ENCODE measurements at regions not wholly inside any gene's neighbourhood (a gene's known extent, or its start where the extent isn't known, plus 50 kb on each side); places are given as distances from the start of the nearest gene placed in this dataset.

DNA sequence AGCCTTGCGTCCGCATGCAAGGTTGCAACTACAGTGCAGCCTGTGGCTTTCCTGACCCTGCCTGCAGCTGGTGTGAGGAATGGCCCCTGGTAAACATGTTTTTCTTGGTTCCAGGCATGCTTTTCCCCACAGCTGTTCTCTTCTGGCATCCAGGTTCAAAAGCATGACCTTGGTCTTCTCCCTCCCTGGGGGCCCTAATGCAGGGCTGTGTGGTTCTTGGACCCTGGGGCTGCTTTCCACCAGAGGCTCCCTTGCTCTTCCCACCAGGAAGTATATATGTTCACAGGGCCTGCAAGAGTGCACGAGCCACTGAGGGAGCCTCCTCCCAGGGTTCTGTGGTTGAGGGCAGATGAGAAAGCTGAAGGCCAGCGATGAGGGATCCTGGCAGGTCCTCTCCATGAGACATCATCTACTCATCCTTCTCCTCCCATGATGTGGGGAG is 125.9 kb downstream of the BCL2L11 start:
- no peaks in the 10 kb centered on the region for H3K36me3 ChIP-seq
- no peak overlapping the region for H3K27ac ChIP-seq
- H3K4me3 ChIP-seq: no peak overlapping the region
- intact Hi-C loops (cut with DNase I; ENCODE audit: low total_unique reads) (no loop called here), in situ Hi-C loops (cut with MboI; ENCODE audit: low pct_ligation_motif_present in 1 of 4, low pct_unique_long_range_greater_than_20kb in 1 of 4, low sequenced_read_pairs in 3 of 4) (no loop called here)
- H3K9me3 ChIP-seq: no peaks in the 10 kb centered on the region
- TF ChIP-seq EP300 (IDR thresholded peaks at IDR 0.05; ENCODE audit: low read depth) (no peak), POLR2A (IDR thresholded peaks at IDR 0.05) (no peak), POLR2AphosphoS5 (IDR thresholded peaks at IDR 0.05) (no peak)
- TF ChIP-seq, protein P1, sequence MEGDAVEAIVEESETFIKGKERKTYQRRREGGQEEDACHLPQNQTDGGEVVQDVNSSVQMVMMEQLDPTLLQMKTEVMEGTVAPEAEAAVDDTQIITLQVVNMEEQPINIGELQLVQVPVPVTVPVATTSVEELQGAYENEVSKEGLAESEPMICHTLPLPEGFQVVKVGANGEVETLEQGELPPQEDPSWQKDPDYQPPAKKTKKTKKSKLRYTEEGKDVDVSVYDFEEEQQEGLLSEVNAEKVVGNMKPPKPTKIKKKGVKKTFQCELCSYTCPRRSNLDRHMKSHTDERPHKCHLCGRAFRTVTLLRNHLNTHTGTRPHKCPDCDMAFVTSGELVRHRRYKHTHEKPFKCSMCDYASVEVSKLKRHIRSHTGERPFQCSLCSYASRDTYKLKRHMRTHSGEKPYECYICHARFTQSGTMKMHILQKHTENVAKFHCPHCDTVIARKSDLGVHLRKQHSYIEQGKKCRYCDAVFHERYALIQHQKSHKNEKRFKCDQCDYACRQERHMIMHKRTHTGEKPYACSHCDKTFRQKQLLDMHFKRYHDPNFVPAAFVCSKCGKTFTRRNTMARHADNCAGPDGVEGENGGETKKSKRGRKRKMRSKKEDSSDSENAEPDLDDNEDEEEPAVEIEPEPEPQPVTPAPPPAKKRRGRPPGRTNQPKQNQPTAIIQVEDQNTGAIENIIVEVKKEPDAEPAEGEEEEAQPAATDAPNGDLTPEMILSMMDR (IDR thresholded peaks at IDR 0.05): no peak
- H3K4me1 ChIP-seq: no peaks in the 10 kb centered on the region
- H3K27me3 ChIP-seq: no peaks in the 10 kb centered on the region
- 92% methylated on average over 4 of the region's 4 CpGs; no CpG with 5 or more reads in 1 of the 2 donors for WGBS, 2 donors (ENCODE audit: low coverage in 1 of 2)
- no peak for DNase-seq

DNA sequence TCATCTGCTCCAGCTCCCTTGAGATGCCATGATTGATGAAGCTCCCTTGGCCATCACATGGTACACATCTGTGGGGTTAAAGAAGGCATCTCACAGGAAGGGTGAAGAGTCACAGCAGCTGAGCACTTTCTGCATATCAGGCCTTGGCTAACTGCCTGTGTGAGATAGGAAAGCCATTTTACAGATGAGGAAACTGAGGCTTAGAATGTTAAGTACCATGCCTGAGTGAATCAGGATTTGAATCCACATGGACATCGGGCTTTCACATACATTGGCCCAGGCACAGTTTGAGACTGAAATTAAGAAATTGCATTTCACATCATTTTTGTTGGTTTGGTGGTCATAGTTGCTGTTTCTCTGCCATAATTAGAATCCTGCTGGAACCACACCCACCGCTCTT is 126.8 kb downstream of the BCL2L11 start:
- in situ Hi-C loops (cut with MboI; ENCODE audit: low pct_ligation_motif_present in 1 of 4, low pct_unique_long_range_greater_than_20kb in 1 of 4, low sequenced_read_pairs in 3 of 4) (no loop called here), intact Hi-C loops (cut with DNase I; ENCODE audit: low total_unique reads) (no loop called here)
- DNase-seq: no peak
- H3K4me3 ChIP-seq: no peak overlapping the region
- H3K27me3 ChIP-seq: no peaks in the 10 kb centered on the region
- TF ChIP-seq POLR2A (IDR thresholded peaks at IDR 0.05) (no peak), EP300 (IDR thresholded peaks at IDR 0.05; ENCODE audit: low read depth) (no peak), POLR2AphosphoS5 (IDR thresholded peaks at IDR 0.05) (no peak)
- TF ChIP-seq, protein P1 (IDR thresholded peaks at IDR 0.05): no peak
- no peaks in the 10 kb centered on the region for H3K9me3 ChIP-seq
- 92 to 97% methylated on average over 2 of the region's 2 CpGs for WGBS, 2 donors (ENCODE audit: low coverage in 1 of 2)
- no peaks in the 10 kb centered on the region for H3K36me3 ChIP-seq
- H3K27ac ChIP-seq: no peak overlapping the region
- H3K4me1 ChIP-seq: no peaks in the 10 kb centered on the region

DNA sequence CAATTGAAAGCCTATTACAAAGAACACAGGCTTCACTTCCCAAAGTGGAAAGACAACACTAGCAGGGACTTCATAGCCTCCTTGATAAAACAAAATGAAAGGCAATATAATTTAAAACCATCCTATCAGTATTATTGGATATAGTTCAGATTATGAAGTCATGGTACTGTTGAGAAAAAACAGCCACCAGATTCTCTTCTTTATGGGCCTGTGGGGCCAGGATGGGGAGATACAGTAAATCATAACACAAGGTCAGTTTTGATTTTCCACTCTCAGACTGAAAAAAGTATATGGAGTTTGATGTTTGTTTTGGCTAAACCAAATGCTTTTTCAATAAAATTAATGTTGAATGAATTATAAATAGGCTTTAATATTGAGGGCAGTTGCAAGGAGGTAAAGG is 129.1 kb downstream of the BCL2L11 start:
- in situ Hi-C loops (cut with MboI; ENCODE audit: low pct_ligation_motif_present in 1 of 4, low pct_unique_long_range_greater_than_20kb in 1 of 4, low sequenced_read_pairs in 3 of 4) (no loop called here), intact Hi-C loops (cut with DNase I; ENCODE audit: low total_unique reads) (no loop called here)
- Histone ChIP-seq H3K27me3 (no peaks in the 10 kb centered on the region), H3K9me3 (no peaks in the 10 kb centered on the region), H3K36me3 (no peaks in the 10 kb centered on the region), H3K4me3 (no peak overlapping the region), H3K4me1 (no peaks in the 10 kb centered on the region), H3K27ac (no peak overlapping the region)
- no peak for DNase-seq
- TF ChIP-seq POLR2AphosphoS5 (IDR thresholded peaks at IDR 0.05) (no peak), POLR2A (IDR thresholded peaks at IDR 0.05) (no peak), EP300 (IDR thresholded peaks at IDR 0.05; ENCODE audit: low read depth) (no peak)
- TF ChIP-seq, protein P1 (IDR thresholded peaks at IDR 0.05): no peak

DNA sequence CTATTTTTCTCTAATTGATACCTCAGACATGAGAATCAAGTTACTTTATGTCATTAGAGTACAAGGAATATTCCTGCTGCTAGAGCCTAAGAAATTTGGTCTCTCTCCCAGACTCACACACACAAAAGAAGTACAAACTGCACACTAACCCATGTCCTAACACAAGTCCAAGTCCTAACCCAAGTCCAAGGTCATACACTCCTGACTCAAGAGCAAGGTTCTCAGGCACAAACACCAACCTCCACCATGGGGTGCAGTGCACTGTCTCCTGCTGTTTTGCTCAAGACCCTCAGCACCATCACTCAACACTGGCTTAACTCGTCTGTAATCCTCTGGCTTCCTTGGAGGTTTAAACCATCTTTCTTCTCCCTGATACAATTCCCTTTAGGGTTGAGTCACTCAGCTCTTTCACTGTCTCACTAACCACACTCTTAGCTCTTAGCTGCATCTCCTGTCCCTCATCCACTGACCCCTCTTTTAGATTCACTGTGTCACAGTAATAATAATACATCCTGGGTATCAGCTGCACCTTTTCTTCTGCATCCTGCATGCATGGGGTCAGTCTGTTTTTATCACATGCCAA is 129.8 kb downstream of the BCL2L11 start:
- H3K27ac ChIP-seq: no peak overlapping the region
- TF ChIP-seq EP300 (IDR thresholded peaks at IDR 0.05; ENCODE audit: low read depth): no peak
- TF ChIP-seq POLR2A (IDR thresholded peaks at IDR 0.05): no peak
- TF ChIP-seq POLR2AphosphoS5 (IDR thresholded peaks at IDR 0.05): no peak
- TF ChIP-seq, protein P1 (IDR thresholded peaks at IDR 0.05): no peak
- no peaks in the 10 kb centered on the region for H3K27me3 ChIP-seq
- no peaks in the 10 kb centered on the region for H3K36me3 ChIP-seq
- H3K4me3 ChIP-seq: no peak overlapping the region
- H3K9me3 ChIP-seq: no peaks in the 10 kb centered on the region
- intact Hi-C loops (cut with DNase I; ENCODE audit: low total_unique reads): no loop called here
- WGBS, 2 donors (ENCODE audit: low coverage in 1 of 2): 67 to 84% methylated on average over 1 of the region's 1 CpG
- DNase-seq: no peak
- no peaks in the 10 kb centered on the region for H3K4me1 ChIP-seq
- in situ Hi-C loops (cut with MboI; ENCODE audit: low pct_ligation_motif_present in 1 of 4, low pct_unique_long_range_greater_than_20kb in 1 of 4, low sequenced_read_pairs in 3 of 4): no loop called here
